Gastroesophageal sphincter (tissue), 3 donors: ENCODE measurements at regions not wholly inside any gene's neighbourhood (a gene's known extent, or its start where the extent isn't known, plus 50 kb on each side); places are given as distances from the start of the nearest gene placed in this dataset.

ENCODE experiments used
- CTCF ChIP-seq, 4 experiments: fragments of 200-600 bp in 2 of 4; fragments of 450-650 bp in 2 of 4; sonication (generic) in 1 of 4; IDR thresholded peaks; one replicate each; pipeline ENCODE4 v1.5.1; 2017 to 2019; ENCODE audit warnings: antibody characterized with exemption in 4 of 4, mild to moderate bottlenecking in 2 of 4, moderate library complexity in 2 of 4
- EP300 ChIP-seq: sonication (generic); formaldehyde crosslinking; IDR thresholded peaks from one replicate; pipeline ENCODE4 v1.6.1; 2017; ENCODE audit warnings: antibody characterized with exemption, mild to moderate bottlenecking

- TF ChIP-seq CTCF (IDR thresholded peaks at IDR 0.05) (no peak), EP300 (no peak)
Observed at GRCh38 chr10:29102636-29103035, 186.2 kb upstream of the LYZL1 start.
